ENCODE measurements at regions not wholly inside any gene's neighbourhood (a gene's known extent, or its start where the extent isn't known, plus 50 kb on each side); places are given as distances from the start of the nearest gene placed in this dataset.

- TF ChIP-seq POLR2A (IDR thresholded peaks at IDR 0.05) (no peak), CTCF (IDR thresholded peaks at IDR 0.05) (no peak)
These were observed 118.2 kb downstream of the BRD1 start for GRCh38 chr22:49709464-49709863.

Measured in heart left ventricle (tissue), 13 donors.